Memory B cell (primary cell): ENCODE measurements at regions not wholly inside any gene's neighbourhood (a gene's known extent, or its start where the extent isn't known, plus 50 kb on each side); places are given as distances from the start of the nearest gene placed in this dataset.

Experiments
- ATAC-seq: fragments of 150-1000 bp; cut with Tn5 transposase; 2 replicates; pipeline ENCODE4 v1.10.0; 2021; ENCODE audit warnings: low read depth, mild to moderate bottlenecking, moderate library complexity
- DNase-seq, 2 donors: peaks; one replicate each; pipeline ENCODE4 v3.0.0; 2022; ENCODE audit warnings: low spot score in 2 of 2
- H3K27ac Mint-ChIP-seq: one replicate; pipeline ENCODE4 v1.8.0; 2022; ENCODE audit warnings: mild to moderate bottlenecking, moderate library complexity, mixed read lengths
- H3K27me3 Mint-ChIP-seq: one replicate; pipeline ENCODE4 v1.8.0; 2022; ENCODE audit warnings: mixed read lengths
- H3K36me3 Mint-ChIP-seq: one replicate; pipeline ENCODE4 v1.8.0; 2022; ENCODE audit warnings: mild to moderate bottlenecking, mixed read lengths
- H3K4me1 Mint-ChIP-seq: one replicate; pipeline ENCODE4 v1.8.0; 2022; ENCODE audit warnings: mixed read lengths
- H3K4me3 Mint-ChIP-seq: one replicate; pipeline ENCODE4 v1.8.0; 2022; ENCODE audit warnings: mild to moderate bottlenecking, moderate library complexity, mixed read lengths
- H3K9me3 Mint-ChIP-seq: one replicate; pipeline ENCODE4 v1.8.0; 2022; ENCODE audit warnings: mixed read lengths

GRCh38 chr2:234851451-234851850 lies 100.4 kb upstream of the SH3BP4 start:
- H3K27ac Mint-ChIP-seq: peak overlapping the region; percentile 3
- H3K4me1 Mint-ChIP-seq: peaks cover 3% of the 10 kb centered on the region
- H3K27me3 Mint-ChIP-seq: peaks cover 14% of the 10 kb centered on the region
- peaks cover 4% of the 10 kb centered on the region for H3K9me3 Mint-ChIP-seq
- peaks cover 2% of the 10 kb centered on the region for H3K36me3 Mint-ChIP-seq
- ATAC-seq: no peak
- H3K4me3 Mint-ChIP-seq: no peak overlapping the region
- DNase-seq: no peak

- DNase-seq (no peak), ATAC-seq (no peak)
- Mint-ChIP-seq H3K27ac (no peak overlapping the region), H3K4me1 (peaks cover 3% of the 10 kb centered on the region), H3K9me3 (peaks cover 4% of the 10 kb centered on the region), H3K36me3 (peaks cover 1% of the 10 kb centered on the region), H3K27me3 (peaks cover 14% of the 10 kb centered on the region), H3K4me3 (no peak overlapping the region)
Observed at GRCh38 chr2:234850818-234851217, 101.0 kb upstream of the SH3BP4 start.

DNA sequence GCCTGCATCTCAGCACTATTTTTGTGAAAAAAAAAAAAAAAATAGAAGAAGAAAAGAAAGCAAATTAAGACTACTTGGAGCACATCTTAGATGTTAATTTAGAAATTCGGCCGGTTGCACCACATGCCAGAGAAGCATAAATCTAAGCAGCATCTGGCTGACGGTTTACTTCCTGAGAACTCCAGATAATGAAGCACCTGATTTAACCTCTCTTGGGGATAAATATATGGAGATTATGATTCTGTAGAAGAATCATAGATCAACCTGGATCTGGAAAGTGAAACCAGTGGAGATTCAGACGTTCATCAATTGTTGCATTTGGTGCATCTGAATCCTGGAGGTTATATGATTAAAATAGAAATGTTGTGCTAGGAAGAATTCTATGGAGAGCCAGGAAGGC lies 102.1 kb upstream of the SH3BP4 start:
- peaks cover 3% of the 10 kb centered on the region for H3K4me1 Mint-ChIP-seq
- no peak overlapping the region for H3K27ac Mint-ChIP-seq
- peaks cover 12% of the 10 kb centered on the region for H3K27me3 Mint-ChIP-seq
- ATAC-seq (no peak), DNase-seq (no peak)
- no peaks in the 10 kb centered on the region for H3K36me3 Mint-ChIP-seq
- H3K4me3 Mint-ChIP-seq: no peak overlapping the region
- peaks cover 2% of the 10 kb centered on the region for H3K9me3 Mint-ChIP-seq

GRCh38 chr2:234848578-234848977 lies 103.2 kb upstream of the SH3BP4 start:
- no peak overlapping the region for H3K27ac Mint-ChIP-seq
- H3K4me1 Mint-ChIP-seq: peaks cover 3% of the 10 kb centered on the region
- peaks cover 9% of the 10 kb centered on the region for H3K27me3 Mint-ChIP-seq
- no peak overlapping the region for H3K4me3 Mint-ChIP-seq
- DNase-seq (no peak), ATAC-seq (no peak)
- no peaks in the 10 kb centered on the region for H3K9me3 Mint-ChIP-seq
- H3K36me3 Mint-ChIP-seq: no peaks in the 10 kb centered on the region

- no peak for DNase-seq
- Mint-ChIP-seq H3K4me1 (peaks cover 3% of the 10 kb centered on the region), H3K36me3 (no peaks in the 10 kb centered on the region), H3K27me3 (peaks cover 7% of the 10 kb centered on the region), H3K27ac (no peak overlapping the region), H3K9me3 (no peaks in the 10 kb centered on the region), H3K4me3 (no peak overlapping the region)
- no peak for ATAC-seq
Observed at GRCh38 chr2:234847639-234848038, 104.2 kb upstream of the SH3BP4 start.

DNA sequence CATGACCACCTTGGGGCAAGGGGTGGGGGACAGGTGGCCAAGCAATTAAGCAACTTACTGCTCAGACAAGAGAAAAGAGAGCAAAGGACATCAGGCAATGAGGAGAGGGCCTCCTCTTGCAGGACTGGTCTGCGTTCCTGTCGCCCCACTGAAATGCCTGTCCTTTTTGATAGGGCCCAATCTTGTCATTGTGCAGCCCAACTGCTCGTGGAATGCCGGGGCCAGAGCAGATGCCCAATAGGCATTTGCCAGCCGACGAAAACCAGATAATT lies 104.5 kb upstream of the SH3BP4 start:
- Mint-ChIP-seq H3K4me1 (peaks cover 3% of the 10 kb centered on the region), H3K36me3 (no peaks in the 10 kb centered on the region), H3K9me3 (no peaks in the 10 kb centered on the region), H3K27ac (no peak overlapping the region), H3K4me3 (no peak overlapping the region), H3K27me3 (peaks cover 10% of the 10 kb centered on the region)
- DNase-seq (no peak), ATAC-seq (no peak)

DNA sequence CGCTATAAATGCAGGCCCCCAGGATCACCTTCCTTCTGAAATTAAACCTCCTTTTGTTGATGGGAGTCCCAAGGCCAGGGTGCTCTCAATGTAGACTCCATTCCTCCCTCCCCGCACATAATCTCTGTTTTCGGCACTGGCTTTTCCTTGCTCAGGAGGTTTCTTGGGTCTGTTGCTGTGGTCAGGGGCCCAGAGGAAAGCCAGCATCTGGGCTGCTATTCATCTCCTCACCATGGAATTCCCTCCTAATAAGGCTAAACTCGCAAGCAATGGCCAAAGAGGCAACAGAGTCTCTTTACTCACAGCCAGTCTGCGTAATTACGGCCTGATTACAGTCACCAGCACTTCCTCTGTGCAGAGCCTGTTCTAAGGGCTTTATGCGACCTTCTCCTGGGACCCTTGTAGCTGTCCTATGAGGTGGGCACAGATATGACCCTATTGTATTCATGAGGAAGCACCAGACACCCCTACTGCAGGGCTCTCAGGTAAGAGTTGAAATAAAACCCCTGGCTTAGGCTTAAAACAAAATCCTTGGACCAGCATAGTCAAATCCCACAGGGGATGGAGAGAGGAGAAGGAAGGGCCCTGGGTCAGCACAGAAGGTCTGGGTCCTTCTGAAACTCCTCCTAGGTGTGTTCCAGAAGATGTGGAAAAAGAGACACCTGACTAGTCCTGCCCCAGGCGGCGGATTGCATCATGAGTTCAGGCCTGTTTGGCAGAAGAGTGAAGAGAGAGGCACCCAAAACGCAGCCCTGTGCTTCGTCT lies 105.0 kb upstream of the SH3BP4 start:
- ATAC-seq (no peak), DNase-seq (no peak)
- Mint-ChIP-seq H3K4me3 (no peak overlapping the region), H3K4me1 (peaks cover 3% of the 10 kb centered on the region), H3K27ac (no peak overlapping the region), H3K27me3 (peaks cover 11% of the 10 kb centered on the region), H3K36me3 (no peaks in the 10 kb centered on the region), H3K9me3 (no peaks in the 10 kb centered on the region)

DNA sequence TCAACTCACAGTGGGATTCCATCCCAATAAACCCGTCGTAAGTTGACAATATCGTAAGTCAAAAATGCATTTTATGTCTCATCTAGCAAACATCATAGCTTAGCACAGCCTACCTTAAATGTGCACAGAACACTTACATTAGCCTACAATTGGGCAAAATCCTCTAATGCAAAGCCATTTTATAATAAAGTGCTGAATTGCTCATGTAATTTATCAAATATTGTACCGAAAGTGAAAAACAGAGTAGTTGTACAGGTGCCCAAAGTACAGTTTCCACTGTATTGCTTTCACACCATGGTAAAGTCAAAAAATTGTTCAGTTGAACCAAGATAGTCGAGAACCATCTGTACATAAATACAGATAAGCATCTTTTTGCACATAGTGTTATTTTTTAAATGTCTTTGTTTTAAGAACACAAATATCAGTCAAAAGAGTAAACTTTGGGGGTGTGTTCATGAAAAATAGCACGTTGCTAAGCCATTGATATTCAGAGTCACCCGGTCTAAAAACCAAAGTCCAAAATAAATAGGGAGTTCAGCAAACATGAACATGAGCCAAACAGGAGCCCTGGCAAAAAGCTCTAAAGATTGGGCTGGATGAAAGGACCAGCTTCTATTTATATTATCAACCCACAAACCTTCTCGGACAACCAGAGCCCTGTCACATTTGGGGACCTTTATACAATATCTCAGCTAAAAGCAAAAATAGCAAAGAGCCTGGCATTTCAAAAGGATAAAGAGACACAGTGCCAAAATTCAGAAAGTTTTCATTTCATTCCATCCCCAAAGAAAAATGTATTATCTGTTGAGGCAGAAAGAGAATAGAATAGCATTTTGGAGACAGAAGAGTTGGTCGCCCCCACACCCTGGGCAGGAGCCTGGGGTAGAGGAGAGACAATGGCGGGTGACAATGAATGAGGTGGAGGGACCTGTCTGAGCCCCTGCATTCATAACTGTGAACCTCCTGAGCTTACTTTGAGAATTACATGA lies 105.9 kb upstream of the SH3BP4 start:
- Mint-ChIP-seq H3K4me3 (no peak overlapping the region), H3K4me1 (peaks cover under 1% of the 10 kb centered on the region), H3K9me3 (no peaks in the 10 kb centered on the region), H3K27ac (no peak overlapping the region), H3K27me3 (peaks cover 13% of the 10 kb centered on the region), H3K36me3 (no peaks in the 10 kb centered on the region)
- DNase-seq (no peak), ATAC-seq (no peak)

- H3K9me3 Mint-ChIP-seq: no peaks in the 10 kb centered on the region
- H3K4me3 Mint-ChIP-seq: no peak overlapping the region
- no peaks in the 10 kb centered on the region for H3K4me1 Mint-ChIP-seq
- H3K27ac Mint-ChIP-seq: no peak overlapping the region
- peaks cover 15% of the 10 kb centered on the region for H3K27me3 Mint-ChIP-seq
- ATAC-seq (no peak), DNase-seq (no peak)
- no peaks in the 10 kb centered on the region for H3K36me3 Mint-ChIP-seq
Observed at GRCh38 chr2:234843411-234843810, 108.4 kb upstream of the SH3BP4 start.

- Mint-ChIP-seq H3K4me3 (no peak overlapping the region), H3K27me3 (peaks cover 14% of the 10 kb centered on the region), H3K27ac (no peak overlapping the region), H3K36me3 (no peaks in the 10 kb centered on the region), H3K4me1 (no peaks in the 10 kb centered on the region), H3K9me3 (no peaks in the 10 kb centered on the region)
- ATAC-seq: no peak
- DNase-seq: no peak
Observed at GRCh38 chr2:234842753-234843152, 109.1 kb upstream of the SH3BP4 start.

- Mint-ChIP-seq H3K4me1 (no peaks in the 10 kb centered on the region), H3K27me3 (peaks cover 13% of the 10 kb centered on the region), H3K27ac (no peak overlapping the region), H3K9me3 (no peaks in the 10 kb centered on the region), H3K4me3 (no peak overlapping the region), H3K36me3 (no peaks in the 10 kb centered on the region)
- DNase-seq: no peak
- no peak for ATAC-seq
Observed at GRCh38 chr2:234841321-234842015, 110.3 kb upstream of the SH3BP4 start.

DNA sequence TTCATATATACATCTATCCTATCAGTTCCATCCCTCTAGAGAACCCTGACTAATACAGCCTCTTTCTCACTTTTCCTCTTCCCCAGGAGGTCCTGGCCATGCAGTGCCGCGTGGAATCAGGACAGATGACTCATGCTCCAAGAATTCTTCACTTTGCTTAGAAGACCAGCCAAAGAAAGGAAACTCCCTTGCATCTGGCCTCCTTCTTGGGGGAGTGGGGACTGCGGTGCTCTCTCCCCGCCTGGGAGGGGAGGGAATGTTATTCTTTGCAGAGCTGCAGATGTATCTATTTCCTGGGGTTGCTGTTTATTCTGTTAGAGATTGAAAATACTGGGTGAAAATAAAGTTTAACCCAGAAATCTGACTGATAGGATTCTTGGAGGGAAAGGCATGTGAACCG lies 111.5 kb upstream of the SH3BP4 start:
- Mint-ChIP-seq H3K36me3 (no peaks in the 10 kb centered on the region), H3K27me3 (peaks cover 18% of the 10 kb centered on the region), H3K4me3 (no peak overlapping the region), H3K9me3 (no peaks in the 10 kb centered on the region), H3K27ac (no peak overlapping the region), H3K4me1 (no peaks in the 10 kb centered on the region)
- ATAC-seq (no peak), DNase-seq (no peak)

DNA sequence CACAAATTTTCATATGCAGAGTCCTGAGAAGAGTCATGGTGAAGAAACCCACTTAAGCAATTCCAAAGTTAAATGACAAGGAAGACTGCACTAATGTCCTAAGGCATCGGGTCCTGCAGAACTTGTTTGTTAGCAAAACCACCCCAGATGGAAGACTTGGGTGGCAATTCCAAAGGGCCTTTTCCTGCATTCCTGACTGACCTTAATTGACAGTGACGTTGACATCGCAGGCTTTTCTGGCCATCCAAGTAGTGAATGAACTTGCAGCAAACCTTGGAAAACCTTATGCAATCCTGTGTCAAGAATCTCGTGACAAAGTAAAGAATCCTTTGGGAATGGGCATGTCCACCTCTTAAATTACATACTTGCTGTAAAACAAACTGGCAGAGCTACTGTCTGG lies 112.5 kb upstream of the SH3BP4 start:
- Mint-ChIP-seq H3K4me1 (no peaks in the 10 kb centered on the region), H3K36me3 (no peaks in the 10 kb centered on the region), H3K4me3 (no peak overlapping the region), H3K27me3 (peaks cover 19% of the 10 kb centered on the region), H3K27ac (no peak overlapping the region), H3K9me3 (no peaks in the 10 kb centered on the region)
- no peak for ATAC-seq
- DNase-seq: no peak

DNA sequence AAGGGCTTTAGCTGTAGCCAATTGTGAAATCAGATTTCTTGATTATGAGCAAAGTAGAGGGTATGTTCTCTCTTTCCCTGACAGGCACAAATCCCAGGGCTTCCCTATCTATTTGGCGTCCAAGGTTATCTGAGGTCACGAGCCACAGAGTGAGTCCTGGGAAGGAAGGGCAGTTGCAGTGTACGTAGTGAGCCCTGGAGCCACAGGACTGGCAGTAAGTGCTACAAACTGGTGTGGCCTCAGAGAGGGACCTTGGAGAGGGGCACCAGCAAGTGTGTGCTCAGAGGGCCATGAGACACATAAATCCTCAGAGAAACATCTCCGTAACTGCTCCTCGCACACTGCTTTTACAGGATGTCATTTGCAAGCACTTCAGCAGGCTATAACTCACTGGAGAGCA lies 115.5 kb upstream of the SH3BP4 start:
- Mint-ChIP-seq H3K27me3 (peaks cover 16% of the 10 kb centered on the region), H3K4me1 (no peaks in the 10 kb centered on the region), H3K9me3 (no peaks in the 10 kb centered on the region), H3K27ac (no peak overlapping the region), H3K4me3 (no peak overlapping the region), H3K36me3 (no peaks in the 10 kb centered on the region)
- ATAC-seq (no peak), DNase-seq (no peak)
